Erythroblast (primary cell): ENCODE measurements at regions not wholly inside any gene's neighbourhood (a gene's known extent, or its start where the extent isn't known, plus 50 kb on each side); places are given as distances from the start of the nearest gene placed in this dataset.
A peak's percentile ranks its signal among the peaks of the same experiment; 100 is the strongest.
"Not testable (repeated sequence)": the region's sequence is repeated elsewhere in the genome, so short reads cannot be mapped to it uniquely, and the experiment has no call there.

Experiments
- DNase-seq, 2 experiments: peaks; one replicate each; lab custom pipeline; 2025; lab: John Stamatoyannopoulos, UW
- GATA1 ChIP-seq: IDR thresholded peaks from 2 replicates; pipeline ENCODE4 v1.6.1; 2011; ENCODE audit warnings: low read depth, mild to moderate bottlenecking, control low read depth, low read length, moderate library complexity
- POLR2A ChIP-seq: IDR thresholded peaks from 2 replicates; pipeline ENCODE4 v1.6.1; 2011; ENCODE audit warnings: mild to moderate bottlenecking, low read length

DNA sequence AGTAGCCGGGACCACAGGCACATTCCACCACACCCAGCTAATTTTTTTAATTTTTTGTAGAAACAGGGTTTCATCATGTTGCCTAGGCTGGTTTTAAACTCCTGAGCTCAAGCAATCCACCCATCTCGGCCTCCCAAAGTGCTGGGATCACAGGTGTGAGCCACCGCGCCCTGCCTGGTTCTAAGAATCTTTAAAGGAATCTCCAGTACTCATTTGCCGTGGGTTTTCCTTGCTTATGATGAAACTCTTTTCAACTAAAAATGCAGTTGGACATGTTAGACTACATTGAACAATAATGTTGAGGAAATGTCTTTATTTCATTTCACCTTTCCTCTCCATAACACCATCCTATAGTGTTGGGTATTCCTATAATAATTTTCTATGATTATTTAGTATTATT lies 121.6 kb downstream of the ZNF281 start:
- TF ChIP-seq POLR2A, result no peak
- no peak for TF ChIP-seq GATA1
- DNase-seq, result no peak

DNA sequence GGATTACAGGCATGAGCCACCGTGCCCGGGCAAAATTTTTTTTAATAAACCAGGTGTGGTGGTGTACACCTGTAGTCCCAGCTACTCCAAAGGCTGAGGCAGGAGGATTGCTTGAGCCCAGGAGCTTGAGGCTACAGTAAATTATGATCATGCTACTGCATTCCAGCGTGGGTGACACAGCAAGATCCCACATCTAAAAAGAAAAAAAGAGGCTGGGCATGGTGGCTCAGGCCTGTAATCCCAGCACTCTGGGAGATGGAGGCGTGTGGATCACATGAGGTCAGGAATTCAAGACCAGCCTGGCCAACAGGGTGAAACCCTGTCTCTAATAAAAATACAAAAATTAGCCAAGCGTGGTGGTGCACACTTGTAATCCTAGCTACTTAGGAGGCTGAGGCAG lies 125.6 kb downstream of the ZNF281 start:
- DNase-seq, result not testable (repeated sequence)

DNA sequence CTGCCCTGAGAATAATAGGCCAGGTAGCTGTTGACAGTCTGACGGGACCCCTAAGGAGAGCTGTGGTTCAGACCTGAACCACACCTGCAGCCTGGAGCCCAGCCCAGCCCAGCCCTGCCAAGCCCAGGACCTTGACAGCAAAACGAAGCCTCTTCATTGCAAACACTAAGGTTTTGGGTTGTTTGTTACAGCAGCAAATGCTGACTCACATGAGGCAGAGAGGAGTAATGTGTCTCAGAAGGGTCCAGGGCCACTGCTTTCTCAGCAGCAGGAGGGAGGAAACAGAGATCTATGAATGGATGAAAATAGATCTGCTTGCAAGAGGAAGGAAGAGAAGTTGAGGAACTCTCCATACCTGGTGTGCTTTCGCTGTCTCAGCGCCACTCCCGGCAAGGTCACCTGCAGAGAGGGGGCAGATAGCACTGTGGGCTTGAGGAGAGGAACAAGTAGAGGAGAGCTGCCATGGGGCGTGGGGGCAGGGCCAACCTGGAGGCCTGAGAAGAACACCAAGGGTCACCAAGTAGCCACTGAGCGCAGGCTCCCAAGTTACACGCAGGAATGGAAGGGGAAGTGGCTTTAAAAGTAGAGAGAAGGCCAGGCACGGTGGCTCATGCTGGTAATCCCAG lies 127.2 kb downstream of the ZNF281 start:
- TF ChIP-seq POLR2A, result no peak
- no peak for TF ChIP-seq GATA1
- DNase-seq, result no peak

DNA sequence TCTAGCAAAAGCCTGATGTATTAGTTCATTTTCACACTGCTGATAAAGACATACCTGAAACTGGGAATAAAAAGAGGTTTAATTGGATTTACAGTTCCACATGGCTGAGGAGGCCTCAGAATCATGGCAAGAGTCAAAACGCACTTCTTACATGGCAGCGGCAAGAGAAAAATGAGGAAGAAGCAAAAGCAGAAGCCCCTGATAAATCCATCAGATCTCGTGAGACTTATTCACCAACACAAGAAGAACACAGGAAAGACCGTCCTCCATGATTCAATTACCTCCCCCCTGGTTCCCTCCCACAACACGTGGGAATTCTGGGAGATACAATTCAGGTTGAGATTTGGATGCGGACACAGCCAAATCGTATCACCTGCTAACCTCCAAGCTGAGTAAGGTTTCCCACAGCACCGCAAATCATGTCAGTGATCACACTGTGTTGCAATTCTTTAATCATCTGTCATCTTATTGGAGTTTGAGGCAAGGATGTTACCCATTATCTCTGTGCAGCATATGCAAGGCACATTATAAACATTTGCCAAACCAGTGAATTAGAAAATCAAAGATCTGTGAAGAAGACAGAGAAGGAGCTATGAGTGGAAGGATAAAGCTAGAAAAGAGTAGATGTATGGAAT lies 128.5 kb downstream of the ZNF281 start:
- TF ChIP-seq POLR2A (no peak), GATA1 (no peak)
- no peak for DNase-seq

DNA sequence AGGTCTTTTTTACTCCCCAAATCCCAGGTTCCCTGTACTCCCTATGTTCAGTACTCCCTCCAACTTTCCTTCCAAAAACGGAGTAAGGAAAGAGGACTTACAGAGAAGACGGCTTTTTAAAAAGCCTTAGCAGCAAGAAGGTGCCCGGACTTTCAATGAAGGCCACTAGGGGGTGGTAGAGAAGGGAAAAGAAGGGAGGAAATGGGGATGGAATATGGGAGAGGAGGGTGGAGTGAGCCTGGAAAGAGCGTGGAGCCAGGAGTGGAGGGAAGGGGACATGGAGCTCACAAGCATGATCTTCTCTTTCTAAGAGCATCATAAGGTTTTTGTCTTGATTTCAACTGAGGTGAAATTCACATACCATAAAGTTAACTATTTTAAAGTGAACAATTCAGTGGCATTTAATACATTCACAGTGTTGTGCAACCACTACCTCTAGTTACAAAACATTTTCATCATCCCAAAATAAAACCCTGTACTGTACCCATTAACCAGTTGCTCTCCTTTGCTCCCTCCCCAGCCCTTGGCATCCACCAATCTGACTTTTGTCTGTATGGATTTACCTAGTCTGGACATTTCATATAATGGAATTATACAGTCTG lies 129.9 kb downstream of the ZNF281 start:
- no peak for TF ChIP-seq GATA1
- TF ChIP-seq POLR2A, result no peak
- peak; percentile 19 to 51 for DNase-seq

DNA sequence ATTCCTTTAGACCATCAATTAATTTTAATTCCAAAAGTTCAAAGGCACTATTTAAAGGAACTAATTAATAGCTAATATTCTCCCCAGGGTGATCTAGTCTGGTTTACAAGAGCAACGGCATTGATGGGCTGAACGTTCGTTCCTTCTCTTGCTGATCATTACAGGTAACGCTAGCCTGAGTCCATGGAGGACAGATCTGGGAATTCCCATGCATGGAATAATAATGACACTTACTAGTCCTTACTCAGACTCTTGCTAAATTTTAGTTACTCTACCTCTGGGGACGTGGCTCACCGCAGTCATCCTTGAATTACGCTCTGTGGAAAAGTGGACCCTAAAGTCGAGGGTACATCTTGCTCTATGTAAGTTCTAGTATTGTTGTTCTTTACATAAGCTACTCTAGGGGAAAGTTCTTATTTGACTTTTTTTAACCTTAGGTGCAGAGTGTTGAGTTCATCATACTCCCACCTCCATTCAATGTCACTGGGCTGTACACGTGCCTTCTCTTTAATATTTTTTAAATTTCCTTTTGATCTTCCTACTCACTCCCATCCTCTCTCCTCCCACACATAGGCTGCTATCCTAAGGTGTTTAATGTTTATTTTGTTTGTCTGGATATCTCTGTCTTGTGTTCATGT lies 133.9 kb downstream of the ZNF281 start:
- no peak for DNase-seq
- TF ChIP-seq POLR2A (no peak), GATA1 (no peak)

DNA sequence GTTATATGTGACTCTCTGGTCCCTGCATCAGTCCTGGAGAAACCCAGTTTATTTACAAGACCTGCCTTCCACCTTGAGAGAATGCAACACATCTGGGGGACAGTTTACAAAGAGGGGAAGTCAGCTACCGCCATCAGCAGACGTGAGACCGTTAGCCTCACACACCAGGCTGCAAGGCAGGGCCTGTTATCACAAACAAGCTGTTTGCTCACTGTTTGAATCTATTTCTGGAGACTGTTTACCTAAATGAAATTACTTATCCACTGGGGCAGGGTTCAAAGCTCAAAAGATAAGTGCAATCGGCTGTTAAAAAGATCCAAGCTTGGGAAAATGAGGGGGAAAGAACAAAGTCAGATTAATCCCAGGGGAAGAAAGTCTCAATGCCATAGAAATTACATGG lies 134.4 kb downstream of the ZNF281 start:
- DNase-seq, result peak in 1 of 2 experiments; percentile 8

DNA sequence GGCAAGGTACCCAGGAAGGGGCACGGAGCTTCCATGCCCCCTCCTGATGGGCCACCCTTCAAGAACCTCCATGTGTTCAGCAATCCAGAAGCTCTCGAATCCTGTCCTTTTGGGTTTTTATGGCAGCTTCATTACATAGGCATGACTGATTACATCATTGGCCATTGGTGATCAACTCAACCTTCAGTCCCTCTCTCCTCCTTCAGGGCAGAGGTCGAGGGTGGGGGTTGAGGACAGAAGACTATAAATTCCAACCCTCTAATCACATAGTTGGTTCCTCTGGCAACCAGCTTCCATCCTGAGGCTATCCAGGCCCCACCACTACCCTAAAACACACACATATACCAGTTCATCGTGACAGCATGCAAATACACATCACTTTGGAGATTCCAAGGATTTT lies 135.7 kb downstream of the ZNF281 start:
- no peak for TF ChIP-seq POLR2A
- no peak for TF ChIP-seq GATA1
- DNase-seq, result no peak

More for the DNA sequence above, 134.4 kb downstream of the ZNF281 start:
- no peak for TF ChIP-seq GATA1
- no peak for TF ChIP-seq POLR2A

DNA sequence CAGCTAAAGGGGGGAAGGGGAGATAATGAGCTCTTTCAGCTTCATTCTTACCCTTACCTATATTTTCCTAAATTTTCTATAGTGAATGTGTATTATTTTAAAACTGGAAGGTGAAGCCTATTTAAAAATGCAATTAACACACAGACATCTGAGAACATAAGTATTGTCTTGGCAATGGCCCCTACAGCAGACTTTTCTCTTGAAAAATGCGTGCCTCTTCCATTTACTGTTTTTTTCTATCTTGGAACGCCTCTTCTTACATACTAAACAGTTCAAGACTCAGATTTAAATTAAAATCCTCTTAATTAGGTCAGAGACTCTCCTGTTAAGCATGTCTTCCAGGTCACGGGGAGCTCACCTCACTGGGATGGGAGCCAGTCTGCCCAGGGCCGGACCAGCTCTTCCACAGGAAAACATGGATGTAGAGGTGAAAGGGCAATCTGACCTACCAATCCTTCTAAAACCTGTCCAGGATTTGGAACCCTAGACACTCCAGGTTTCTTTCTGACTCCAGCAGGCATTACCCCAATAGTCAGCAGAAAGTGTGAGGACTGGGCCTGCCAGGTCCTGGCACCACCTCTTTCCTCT lies 137.3 kb downstream of the ZNF281 start:
- TF ChIP-seq POLR2A (no peak), GATA1 (no peak)
- DNase-seq, result no peak

DNA sequence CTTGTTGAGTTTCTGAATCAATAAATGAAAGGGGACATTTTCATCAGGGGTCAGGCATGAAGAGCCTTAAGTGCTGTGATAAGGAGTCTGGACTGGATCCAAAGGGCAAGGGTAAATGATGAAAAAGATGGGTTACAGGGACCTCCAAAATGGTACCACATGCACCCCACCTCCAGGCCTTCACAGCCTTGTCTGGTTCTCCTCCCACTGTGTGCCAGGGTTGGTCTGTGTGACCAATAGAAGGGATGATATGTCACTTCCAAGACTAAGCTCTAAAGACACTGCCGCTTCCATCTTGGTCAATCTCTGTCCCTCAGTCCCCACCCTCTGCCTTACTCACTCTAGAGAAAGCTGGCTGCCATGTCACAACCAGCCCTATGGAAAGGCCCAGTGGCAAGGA lies 140.6 kb downstream of the ZNF281 start:
- DNase-seq, result no peak
- TF ChIP-seq GATA1, result no peak
- no peak for TF ChIP-seq POLR2A

DNA sequence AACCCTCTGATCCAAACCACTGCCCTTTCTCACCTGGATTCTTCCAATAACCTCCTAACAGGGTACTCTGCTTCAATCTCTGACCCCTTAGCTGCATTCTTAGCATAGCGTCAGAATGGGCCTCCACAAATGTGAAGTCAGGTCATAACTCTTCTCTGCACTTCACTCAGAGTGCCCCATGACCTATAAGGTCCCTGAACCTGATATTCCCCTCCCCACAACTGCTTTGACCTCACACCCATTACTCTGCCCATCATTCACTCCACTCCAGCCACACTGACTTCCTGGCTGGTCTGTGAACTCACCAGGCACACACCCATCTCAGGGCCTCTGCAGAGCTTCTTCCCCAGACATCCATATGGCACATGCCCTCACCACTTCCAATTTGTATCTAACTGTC lies 141.9 kb downstream of the ZNF281 start:
- TF ChIP-seq GATA1 (no peak), POLR2A (no peak)
- no peak for DNase-seq

DNA sequence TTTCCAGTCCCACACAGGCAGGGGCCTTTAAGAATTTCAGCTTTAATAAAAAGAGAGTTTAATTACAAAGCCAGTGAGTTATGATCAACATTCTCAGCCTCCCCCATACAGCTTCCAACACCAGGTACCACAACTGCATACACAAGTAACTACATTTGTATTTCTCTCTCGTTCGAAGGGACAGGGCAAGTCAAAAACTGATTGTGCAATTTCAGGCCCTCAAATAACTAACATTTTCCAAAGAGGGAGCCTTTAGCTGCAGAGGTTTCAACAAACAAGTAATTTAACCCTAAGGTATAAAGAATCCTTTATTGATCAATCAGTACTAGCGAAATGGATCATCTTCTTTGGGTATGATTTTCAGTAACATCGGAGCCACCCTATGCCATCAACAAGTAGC lies 142.4 kb downstream of the ZNF281 start:
- DNase-seq, result no peak
- no peak for TF ChIP-seq POLR2A
- TF ChIP-seq GATA1, result no peak

DNA sequence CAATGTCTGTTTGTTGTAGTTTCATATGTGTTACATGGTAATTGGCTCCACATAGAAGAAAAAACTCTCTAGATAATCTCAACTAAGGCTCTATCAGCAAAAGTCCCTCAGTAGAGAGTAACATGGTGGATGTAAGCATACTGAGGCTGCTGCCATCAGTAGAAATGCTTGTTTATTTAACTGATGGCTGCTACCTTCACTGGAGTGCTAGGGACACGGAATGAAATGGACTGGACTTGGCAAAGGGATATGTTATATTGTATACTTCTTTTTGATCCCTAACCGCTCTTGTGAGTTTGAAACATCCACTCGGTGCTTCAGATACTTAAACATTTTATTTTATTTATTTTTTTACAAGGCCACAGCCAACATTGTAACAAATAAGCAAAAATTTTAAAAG lies 143.0 kb downstream of the ZNF281 start:
- TF ChIP-seq GATA1 (no peak), POLR2A (no peak)
- DNase-seq, result no peak

DNA sequence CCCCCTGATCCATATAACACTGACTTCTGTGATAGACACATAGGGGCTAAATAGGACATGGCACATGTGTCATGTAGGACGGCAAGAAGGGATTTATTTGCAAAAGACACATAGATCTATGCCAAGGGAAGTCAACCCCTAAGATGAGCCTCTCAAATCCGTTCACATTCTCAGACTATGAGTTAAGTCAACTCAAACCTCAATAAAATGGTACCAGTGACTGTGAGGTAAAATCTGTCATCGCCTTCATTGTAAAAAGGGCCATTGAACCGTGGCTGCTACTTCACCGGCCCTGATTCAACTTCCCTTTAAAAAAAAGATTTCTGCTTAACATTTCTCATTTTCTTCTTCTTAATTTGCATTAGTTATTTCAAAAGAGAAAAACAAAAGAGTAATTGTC lies 144.0 kb downstream of the ZNF281 start:
- TF ChIP-seq POLR2A (no peak), GATA1 (no peak)
- DNase-seq, result no peak

DNA sequence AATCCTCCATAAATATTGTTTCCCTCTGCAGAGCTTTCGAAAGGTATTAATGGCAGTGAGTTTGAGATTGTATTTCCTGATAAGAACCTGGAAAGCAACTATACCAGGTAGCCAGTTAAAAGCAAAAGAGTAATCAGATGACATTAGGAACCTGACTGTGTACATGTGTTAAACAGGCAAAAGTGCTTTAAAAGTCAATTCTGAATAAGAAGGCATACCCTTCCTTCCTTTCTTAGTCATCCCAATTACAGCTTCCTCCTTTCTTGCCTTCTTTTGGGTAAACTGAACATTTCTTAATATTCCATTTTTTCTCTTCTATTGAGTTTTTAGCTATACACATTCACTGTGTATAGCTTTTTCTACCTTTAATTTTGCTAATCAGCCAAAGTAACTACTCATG lies 144.7 kb downstream of the ZNF281 start:
- DNase-seq, result no peak
- TF ChIP-seq GATA1 (no peak), POLR2A (no peak)
